SK-N-SH (cell line): ENCODE measurements at regions not wholly inside any gene's neighbourhood (a gene's known extent, or its start where the extent isn't known, plus 50 kb on each side); places are given as distances from the start of the nearest gene placed in this dataset.

Experiments
- CTCF ChIA-PET: fragments of 300-600, 350-600 bp; formaldehyde crosslinking; extraction: SDS; loops from one replicate; lab custom pipeline; 2021; lab: Yijun Ruan, JAX
- POLR2A ChIA-PET: fragments of 350-600 bp; sonication (Branson Sonifier 250); formaldehyde crosslinking; extraction: SDS; loops from one replicate; lab custom pipeline; 2020; ENCODE audit warnings: antibody characterized with exemption, inconsistent platforms; lab: Yijun Ruan, JAX
- DNase-seq: peaks from one replicate; pipeline ENCODE4 v3.0.0; 2012
- H2AFZ ChIP-seq: fragments of 200-600 bp; sonication (generic); 2 replicates; pipeline ENCODE4 v1.8.1; 2016; ENCODE audit warnings: antibody characterized with exemption, mild to moderate bottlenecking, low read depth
- H3F3A ChIP-seq: fragments of 200-600 bp; sonication (generic); replicated peaks from 2 replicates; pipeline ENCODE3; 2016; ENCODE audit warnings: antibody characterized with exemption, mild to moderate bottlenecking; ENCODE audit not compliant: insufficient read depth
- H3K27ac ChIP-seq, 2 experiments: fragments of 200-500 bp in 1 of 2; fragments of 200-600 bp in 1 of 2; sonication (Bioruptor generic) in 1 of 2; sonication (generic), shearing (Covaris generic) in 1 of 2; 2 replicates each; pipeline versions ENCODE4 v1.5.1 to v1.6.1; 2014 to 2016; ENCODE audit warnings: low read depth in 2 of 2, inconsistent platforms in 1 of 2, low read length in 1 of 2, mild to moderate bottlenecking in 1 of 2, mixed read lengths in 1 of 2
- H3K27me3 ChIP-seq: fragments of 200-600 bp; sonication (generic), shearing (Covaris generic); 2 replicates; pipeline ENCODE4 v1.6.1; 2016; ENCODE audit warnings: mixed run types; ENCODE audit not compliant: insufficient read depth
- H3K36me3 ChIP-seq, 2 experiments: fragments of 200-500 bp in 1 of 2; fragments of 200-600 bp in 1 of 2; sonication (Bioruptor generic) in 1 of 2; sonication (generic) in 1 of 2; replicated peaks in 1 of 2; 2 replicates each; pipeline versions ENCODE3 to v1.5.1; 2014 to 2016; ENCODE audit warnings: low read length in 1 of 2, mild to moderate bottlenecking in 1 of 2; ENCODE audit not compliant: insufficient read depth in 2 of 2, control insufficient read depth in 1 of 2
- H3K4me1 ChIP-seq, 2 experiments: fragments of 200-500 bp in 1 of 2; fragments of 200-600 bp in 1 of 2; sonication (Bioruptor generic) in 1 of 2; sonication (generic), shearing (Covaris generic) in 1 of 2; 2 replicates each; pipeline versions ENCODE4 v1.5.1 to v1.6.1; 2014 to 2016; ENCODE audit warnings: low read depth in 1 of 2, low read length in 1 of 2, mixed run types in 1 of 2; ENCODE audit not compliant: insufficient read depth in 2 of 2, control insufficient read depth in 1 of 2
- H3K4me2 ChIP-seq: fragments of 200-600 bp; sonication (generic), shearing (Covaris generic); 2 replicates; pipeline ENCODE4 v1.6.1; 2017; ENCODE audit warnings: mixed run types
- H3K4me3 ChIP-seq, 2 experiments: fragments of 200-500 bp in 1 of 2; fragments of 200-600 bp in 1 of 2; sonication (Bioruptor generic) in 1 of 2; sonication (generic), shearing (Covaris generic) in 1 of 2; 2 replicates each; pipeline versions ENCODE4 v1.5.1 to v1.8.1; 2014 to 2016; ENCODE audit warnings: low read depth in 2 of 2, inconsistent platforms in 1 of 2, low read length in 1 of 2, mild to moderate bottlenecking in 1 of 2, mixed read lengths in 1 of 2, moderate library complexity in 1 of 2
- H3K79me2 ChIP-seq: fragments of 200-600 bp; sonication (generic); 2 replicates; pipeline ENCODE4 v1.8.1; 2017; ENCODE audit warnings: mild to moderate bottlenecking; ENCODE audit not compliant: insufficient read depth
- H3K9ac ChIP-seq: fragments of 200-600 bp; sonication (generic); 2 replicates; pipeline ENCODE4 v1.6.1; 2017; ENCODE audit warnings: mixed run types
- H3K9me2 ChIP-seq: fragments of 200-600 bp; sonication (generic); 2 replicates; pipeline ENCODE4 v1.6.1; 2017; ENCODE audit warnings: mixed run types
- H3K9me3 ChIP-seq: fragments of 200-600 bp; sonication (generic); 2 replicates; pipeline ENCODE4 v1.6.1; 2017; ENCODE audit warnings: mixed run types, mild to moderate bottlenecking, moderate library complexity
- H4K20me1 ChIP-seq: fragments of 200-600 bp; sonication (generic); 2 replicates; pipeline ENCODE4 v1.6.1; 2017; ENCODE audit warnings: mild to moderate bottlenecking, mixed run types; ENCODE audit not compliant: insufficient read depth
- FOXM1 ChIP-seq: IDR thresholded peaks from 2 replicates; pipeline ENCODE4 v1.4.0; 2012; ENCODE audit warnings: low read depth, mild to moderate bottlenecking
- JUND ChIP-seq: IDR thresholded peaks from 2 replicates; pipeline ENCODE4 v1.4.0; 2012
- MEF2A ChIP-seq: IDR thresholded peaks from 2 replicates; pipeline ENCODE4 v1.4.0; 2012; ENCODE audit warnings: low read depth, borderline replicate concordance
- MXI1 ChIP-seq: IDR thresholded peaks from 2 replicates; pipeline ENCODE4 v1.6.1; 2012; ENCODE audit warnings: mild to moderate bottlenecking, low read depth, low read length, improper control_type of control experiment
- NRF1 ChIP-seq: IDR thresholded peaks from 2 replicates; pipeline ENCODE4 v1.6.1; 2012; ENCODE audit warnings: low read depth, mild to moderate bottlenecking, low read length
- RAD21 ChIP-seq: IDR thresholded peaks from 2 replicates; pipeline ENCODE4 v1.6.1; 2012; ENCODE audit warnings: mild to moderate bottlenecking, low read length
- RCOR1 ChIP-seq: fragments of 150-350 bp; IDR thresholded peaks from 2 replicates; pipeline ENCODE4 v1.6.1; 2017; ENCODE audit warnings: antibody characterized with exemption, low read length
- SIN3A ChIP-seq: IDR thresholded peaks from 2 replicates; pipeline ENCODE4 v1.6.1; 2012; ENCODE audit warnings: low read depth, mild to moderate bottlenecking, low read length, moderate library complexity, borderline replicate concordance
- TAF1 ChIP-seq: IDR thresholded peaks from 2 replicates; pipeline ENCODE4 v1.6.1; 2012; ENCODE audit warnings: low read depth, mild to moderate bottlenecking, low read length, moderate library complexity, borderline replicate concordance
- TCF12 ChIP-seq: IDR thresholded peaks from 2 replicates; pipeline ENCODE4 v1.4.0; 2012
- TEAD4 ChIP-seq: IDR thresholded peaks from 2 replicates; pipeline ENCODE4 v1.4.0; 2012; ENCODE audit warnings: mild to moderate bottlenecking, borderline replicate concordance; ENCODE audit not compliant: insufficient read depth
- YY1 ChIP-seq: IDR thresholded peaks from 2 replicates; pipeline ENCODE4 v1.4.0; 2012; ENCODE audit warnings: low read depth, mild to moderate bottlenecking
- WGBS: methylation state at CpG from one replicate; pipeline ENCODE4 v1.1.6; 2017; ENCODE audit warnings: low lambda C conversion rate; 5-methylcytosine and 5-hydroxymethylcytosine counted together
- TF ChIP-seq, protein P1 (sequence below): IDR thresholded peaks from 2 replicates; pipeline ENCODE4 v1.6.1; 2012; ENCODE audit warnings: mild to moderate bottlenecking, low read depth, low read length, moderate library complexity
- TF ChIP-seq, protein P2 (sequence below): IDR thresholded peaks from 2 replicates; pipeline ENCODE4; 2012
- TF ChIP-seq, protein P3 (sequence below): IDR thresholded peaks from 2 replicates; pipeline ENCODE4 v1.4.0; 2012; ENCODE audit warnings: low read depth
- TF ChIP-seq, protein P4 (sequence below): fragments of 150-350 bp; IDR thresholded peaks from 2 replicates; pipeline ENCODE4 v1.6.1; 2017; ENCODE audit warnings: antibody characterized with exemption, low read length, low read depth, borderline replicate concordance
- TF ChIP-seq, protein P5 (sequence below): fragments of 200-600 bp; sonication (generic); IDR thresholded peaks from 2 replicates; pipeline ENCODE4 v1.6.1; 2017; ENCODE audit warnings: antibody characterized with exemption, mild to moderate bottlenecking, moderate library complexity

DNA sequence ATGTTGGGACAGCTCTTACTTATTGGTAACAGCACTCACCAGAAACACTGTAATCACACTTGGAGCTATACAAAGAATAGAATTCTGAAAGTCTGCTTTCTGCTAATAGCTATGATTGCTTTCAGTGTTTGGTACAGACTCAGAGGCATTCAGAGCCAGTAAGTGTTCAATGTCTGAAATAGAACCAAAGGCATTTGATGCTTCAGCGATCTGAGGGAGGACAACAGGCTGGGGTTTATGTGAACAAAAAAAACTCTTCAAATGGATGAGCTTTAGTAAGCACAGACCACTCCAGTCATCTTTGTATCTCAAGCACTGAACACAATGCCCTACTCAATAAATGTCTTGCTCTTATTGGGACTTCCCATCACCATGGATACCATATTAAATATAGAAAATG is 322.8 kb upstream of the GRM3 start:
- CTCF ChIA-PET: no interaction called here
- DNase-seq: no peak
- TF ChIP-seq FOXM1 (no peak), RCOR1 (no peak), SIN3A (no peak), RAD21 (no peak), YY1 (no peak)
- TF ChIP-seq, protein P1, sequence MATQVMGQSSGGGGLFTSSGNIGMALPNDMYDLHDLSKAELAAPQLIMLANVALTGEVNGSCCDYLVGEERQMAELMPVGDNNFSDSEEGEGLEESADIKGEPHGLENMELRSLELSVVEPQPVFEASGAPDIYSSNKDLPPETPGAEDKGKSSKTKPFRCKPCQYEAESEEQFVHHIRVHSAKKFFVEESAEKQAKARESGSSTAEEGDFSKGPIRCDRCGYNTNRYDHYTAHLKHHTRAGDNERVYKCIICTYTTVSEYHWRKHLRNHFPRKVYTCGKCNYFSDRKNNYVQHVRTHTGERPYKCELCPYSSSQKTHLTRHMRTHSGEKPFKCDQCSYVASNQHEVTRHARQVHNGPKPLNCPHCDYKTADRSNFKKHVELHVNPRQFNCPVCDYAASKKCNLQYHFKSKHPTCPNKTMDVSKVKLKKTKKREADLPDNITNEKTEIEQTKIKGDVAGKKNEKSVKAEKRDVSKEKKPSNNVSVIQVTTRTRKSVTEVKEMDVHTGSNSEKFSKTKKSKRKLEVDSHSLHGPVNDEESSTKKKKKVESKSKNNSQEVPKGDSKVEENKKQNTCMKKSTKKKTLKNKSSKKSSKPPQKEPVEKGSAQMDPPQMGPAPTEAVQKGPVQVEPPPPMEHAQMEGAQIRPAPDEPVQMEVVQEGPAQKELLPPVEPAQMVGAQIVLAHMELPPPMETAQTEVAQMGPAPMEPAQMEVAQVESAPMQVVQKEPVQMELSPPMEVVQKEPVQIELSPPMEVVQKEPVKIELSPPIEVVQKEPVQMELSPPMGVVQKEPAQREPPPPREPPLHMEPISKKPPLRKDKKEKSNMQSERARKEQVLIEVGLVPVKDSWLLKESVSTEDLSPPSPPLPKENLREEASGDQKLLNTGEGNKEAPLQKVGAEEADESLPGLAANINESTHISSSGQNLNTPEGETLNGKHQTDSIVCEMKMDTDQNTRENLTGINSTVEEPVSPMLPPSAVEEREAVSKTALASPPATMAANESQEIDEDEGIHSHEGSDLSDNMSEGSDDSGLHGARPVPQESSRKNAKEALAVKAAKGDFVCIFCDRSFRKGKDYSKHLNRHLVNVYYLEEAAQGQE: no peak
- TF ChIP-seq, protein P2, sequence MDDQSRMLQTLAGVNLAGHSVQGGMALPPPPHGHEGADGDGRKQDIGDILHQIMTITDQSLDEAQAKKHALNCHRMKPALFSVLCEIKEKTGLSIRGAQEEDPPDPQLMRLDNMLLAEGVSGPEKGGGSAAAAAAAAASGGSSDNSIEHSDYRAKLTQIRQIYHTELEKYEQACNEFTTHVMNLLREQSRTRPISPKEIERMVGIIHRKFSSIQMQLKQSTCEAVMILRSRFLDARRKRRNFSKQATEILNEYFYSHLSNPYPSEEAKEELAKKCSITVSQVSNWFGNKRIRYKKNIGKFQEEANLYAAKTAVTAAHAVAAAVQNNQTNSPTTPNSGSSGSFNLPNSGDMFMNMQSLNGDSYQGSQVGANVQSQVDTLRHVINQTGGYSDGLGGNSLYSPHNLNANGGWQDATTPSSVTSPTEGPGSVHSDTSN: no peak
- H3K9me3 ChIP-seq: no peaks in the 10 kb centered on the region
- no peaks in the 10 kb centered on the region for H3K36me3 ChIP-seq
- no peaks in the 10 kb centered on the region for H3K9me2 ChIP-seq
- H4K20me1 ChIP-seq: no peaks in the 10 kb centered on the region
- H3K27ac ChIP-seq: no peak overlapping the region
- no peak overlapping the region for H2AFZ ChIP-seq
- no peak overlapping the region for H3K4me3 ChIP-seq
- 4% methylated on average over 1 of the region's 1 CpG for WGBS
- H3K27me3 ChIP-seq: no peaks in the 10 kb centered on the region
- H3K4me1 ChIP-seq: no peaks in the 10 kb centered on the region
- no peak overlapping the region for H3K4me2 ChIP-seq
- no peak overlapping the region for H3K9ac ChIP-seq
- no peaks in the 10 kb centered on the region for H3K79me2 ChIP-seq
- POLR2A ChIA-PET: no interaction called here
- H3F3A ChIP-seq: no peaks in the 10 kb centered on the region

DNA sequence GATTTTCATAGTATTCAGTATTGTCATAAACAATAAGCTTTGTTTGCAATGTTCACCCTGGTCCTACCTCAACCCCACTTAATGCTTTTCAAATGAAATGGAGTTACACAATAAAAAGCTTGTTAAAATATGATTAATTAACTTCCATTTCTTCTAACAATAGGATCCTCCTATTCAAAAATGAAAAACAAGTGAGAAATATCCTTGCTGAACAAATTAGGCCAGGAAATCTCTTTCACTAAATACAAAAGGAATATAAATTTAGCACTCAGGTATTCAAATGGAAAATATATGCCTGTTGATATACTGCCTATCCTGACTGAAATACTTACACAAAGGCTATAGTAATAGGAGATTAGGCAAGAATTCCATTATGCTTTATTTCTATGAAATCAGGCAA is 323.4 kb upstream of the GRM3 start:
- Histone ChIP-seq H3K9me3 (no peaks in the 10 kb centered on the region), H3K4me1 (no peaks in the 10 kb centered on the region), H4K20me1 (no peaks in the 10 kb centered on the region), H3K27me3 (no peaks in the 10 kb centered on the region), H3K36me3 (no peaks in the 10 kb centered on the region), H3K27ac (no peak overlapping the region), H3K79me2 (no peaks in the 10 kb centered on the region), H3K4me3 (no peak overlapping the region), H3K4me2 (no peak overlapping the region), H3K9me2 (no peaks in the 10 kb centered on the region), H2AFZ (no peak overlapping the region), H3K9ac (no peak overlapping the region), H3F3A (no peaks in the 10 kb centered on the region)
- ChIA-PET POLR2A (no interaction called here), CTCF (no interaction called here)
- DNase-seq: no peak
- TF ChIP-seq TEAD4 (no peak), NRF1 (no peak), TAF1 (no peak), YY1 (no peak), MXI1 (no peak), TCF12 (no peak), JUND (no peak), SIN3A (no peak), MEF2A (no peak)
- TF ChIP-seq, protein P3, sequence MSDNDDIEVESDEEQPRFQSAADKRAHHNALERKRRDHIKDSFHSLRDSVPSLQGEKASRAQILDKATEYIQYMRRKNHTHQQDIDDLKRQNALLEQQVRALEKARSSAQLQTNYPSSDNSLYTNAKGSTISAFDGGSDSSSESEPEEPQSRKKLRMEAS: no peak
- TF ChIP-seq, protein P4, sequence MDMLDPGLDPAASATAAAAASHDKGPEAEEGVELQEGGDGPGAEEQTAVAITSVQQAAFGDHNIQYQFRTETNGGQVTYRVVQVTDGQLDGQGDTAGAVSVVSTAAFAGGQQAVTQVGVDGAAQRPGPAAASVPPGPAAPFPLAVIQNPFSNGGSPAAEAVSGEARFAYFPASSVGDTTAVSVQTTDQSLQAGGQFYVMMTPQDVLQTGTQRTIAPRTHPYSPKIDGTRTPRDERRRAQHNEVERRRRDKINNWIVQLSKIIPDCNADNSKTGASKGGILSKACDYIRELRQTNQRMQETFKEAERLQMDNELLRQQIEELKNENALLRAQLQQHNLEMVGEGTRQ: no peak
- TF ChIP-seq, protein P5, sequence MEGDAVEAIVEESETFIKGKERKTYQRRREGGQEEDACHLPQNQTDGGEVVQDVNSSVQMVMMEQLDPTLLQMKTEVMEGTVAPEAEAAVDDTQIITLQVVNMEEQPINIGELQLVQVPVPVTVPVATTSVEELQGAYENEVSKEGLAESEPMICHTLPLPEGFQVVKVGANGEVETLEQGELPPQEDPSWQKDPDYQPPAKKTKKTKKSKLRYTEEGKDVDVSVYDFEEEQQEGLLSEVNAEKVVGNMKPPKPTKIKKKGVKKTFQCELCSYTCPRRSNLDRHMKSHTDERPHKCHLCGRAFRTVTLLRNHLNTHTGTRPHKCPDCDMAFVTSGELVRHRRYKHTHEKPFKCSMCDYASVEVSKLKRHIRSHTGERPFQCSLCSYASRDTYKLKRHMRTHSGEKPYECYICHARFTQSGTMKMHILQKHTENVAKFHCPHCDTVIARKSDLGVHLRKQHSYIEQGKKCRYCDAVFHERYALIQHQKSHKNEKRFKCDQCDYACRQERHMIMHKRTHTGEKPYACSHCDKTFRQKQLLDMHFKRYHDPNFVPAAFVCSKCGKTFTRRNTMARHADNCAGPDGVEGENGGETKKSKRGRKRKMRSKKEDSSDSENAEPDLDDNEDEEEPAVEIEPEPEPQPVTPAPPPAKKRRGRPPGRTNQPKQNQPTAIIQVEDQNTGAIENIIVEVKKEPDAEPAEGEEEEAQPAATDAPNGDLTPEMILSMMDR: no peak
- TF ChIP-seq, protein P2: no peak
